GM12891 (cell line): ENCODE measurements at regions not wholly inside any gene's neighbourhood (a gene's known extent, or its start where the extent isn't known, plus 50 kb on each side); places are given as distances from the start of the nearest gene placed in this dataset.

Source experiments
- DNase-seq: peaks from one replicate; pipeline ENCODE4 v3.0.0; 2011; ENCODE audit warnings: low spot score; ENCODE audit not compliant: insufficient read length
- FAIRE-seq: peaks from 2 replicates; lab custom pipeline; 2011; peaks lifted over from hg19 to GRCh38; lab: Jason Lieb, UNC
- PAX5 ChIP-seq: IDR thresholded peaks from 2 replicates; pipeline ENCODE4 v1.6.1; 2011; ENCODE audit warnings: low read length, moderate library complexity, mild to moderate bottlenecking; ENCODE audit not compliant: insufficient read depth, severe bottlenecking
- POLR2A ChIP-seq: IDR thresholded peaks from 2 replicates; pipeline ENCODE4 v1.6.1; 2011; ENCODE audit warnings: low read depth, low read length, control low read depth
- POLR2AphosphoS5 ChIP-seq: IDR thresholded peaks from 2 replicates; pipeline ENCODE4 v1.6.1; 2011; ENCODE audit warnings: low read depth, low read length, control low read depth
- POU2F2 ChIP-seq: IDR thresholded peaks from 2 replicates; pipeline ENCODE4 v1.6.1; 2011; ENCODE audit warnings: low read depth, mild to moderate bottlenecking, control low read depth, low read length, moderate library complexity
- SPI1 ChIP-seq: IDR thresholded peaks from 2 replicates; pipeline ENCODE4 v1.6.1; 2011; ENCODE audit warnings: low read depth, low read length, control low read depth
- TAF1 ChIP-seq: IDR thresholded peaks from 2 replicates; pipeline ENCODE4 v1.6.1; 2011; ENCODE audit warnings: low read depth, low read length, control low read depth

- DNase-seq (no peak), FAIRE-seq (no peak)
Observed at GRCh38 chr5:99827136-99827535, 708.0 kb upstream of the FAM174A start.

GRCh38 chr5:99817796-99818195 lies 717.4 kb upstream of the FAM174A start:
- no peak for DNase-seq
- no peak for FAIRE-seq
- TF ChIP-seq POLR2AphosphoS5 (no peak), POU2F2 (no peak)

More at GRCh38 chr5:99827136-99827535, 708.0 kb upstream of the FAM174A start:
- TF ChIP-seq POLR2A (no peak), SPI1 (no peak), POU2F2 (no peak), POLR2AphosphoS5 (no peak), TAF1 (no peak), PAX5 (no peak)

GRCh38 chr5:99814321-99815063 lies 720.7 kb upstream of the FAM174A start:
- no peak for FAIRE-seq
- no peak for TF ChIP-seq POU2F2
- TF ChIP-seq POLR2AphosphoS5: no peak
- no peak for TF ChIP-seq TAF1
- TF ChIP-seq SPI1: no peak
- no peak for TF ChIP-seq PAX5
- TF ChIP-seq POLR2A: no peak
- no peak for DNase-seq

GRCh38 chr5:99808657-99809230 lies 726.4 kb upstream of the FAM174A start:
- FAIRE-seq (no peak), DNase-seq (no peak)
- TF ChIP-seq PAX5 (no peak), TAF1 (no peak), SPI1 (no peak), POU2F2 (no peak), POLR2A (no peak), POLR2AphosphoS5 (no peak)

- TF ChIP-seq SPI1 (no peak), TAF1 (no peak), POLR2A (no peak), POU2F2 (no peak)
- no peak for FAIRE-seq
- no peak for DNase-seq
Observed at GRCh38 chr5:99807346-99807745, 727.8 kb upstream of the FAM174A start.

GRCh38 chr5:99795031-99795430 lies 740.1 kb upstream of the FAM174A start:
- TF ChIP-seq POLR2AphosphoS5 (no peak), SPI1 (no peak), POLR2A (no peak), POU2F2 (no peak), TAF1 (no peak), PAX5 (no peak)
- DNase-seq (no peak), FAIRE-seq (no peak)

- DNase-seq: no peak
- no peak for FAIRE-seq
- no peak for TF ChIP-seq POLR2AphosphoS5
- no peak for TF ChIP-seq POU2F2
- TF ChIP-seq PAX5: no peak
- TF ChIP-seq POLR2A: no peak
- no peak for TF ChIP-seq TAF1
- TF ChIP-seq SPI1: no peak
Observed at GRCh38 chr5:99788482-99788881, 746.7 kb upstream of the FAM174A start.

- TF ChIP-seq SPI1: no peak
- no peak for TF ChIP-seq POLR2A
- TF ChIP-seq POU2F2: no peak
- TF ChIP-seq PAX5: no peak
- TF ChIP-seq TAF1: no peak
- no peak for TF ChIP-seq POLR2AphosphoS5
- FAIRE-seq: no peak
- no peak for DNase-seq
Observed at GRCh38 chr5:99775189-99775588, 760.0 kb upstream of the FAM174A start.

- no peak for DNase-seq
- TF ChIP-seq POU2F2 (no peak), TAF1 (no peak), SPI1 (no peak), PAX5 (no peak), POLR2AphosphoS5 (no peak), POLR2A (no peak)
- no peak for FAIRE-seq
Observed at GRCh38 chr5:99773290-99773689, 761.9 kb upstream of the FAM174A start.
